LNCaP clone FGC (cell line): ENCODE measurements at regions not wholly inside any gene's neighbourhood (a gene's known extent, or its start where the extent isn't known, plus 50 kb on each side); places are given as distances from the start of the nearest gene placed in this dataset.

Source experiments
- DNase-seq: peaks from one replicate; pipeline ENCODE4 v3.0.0-alpha.2; 2011; ENCODE audit warnings: low read depth
- H3K4me3 ChIP-seq: 2 replicates; pipeline ENCODE4 v1.5.1; 2011; ENCODE audit warnings: mild to moderate bottlenecking, low read depth, low read length, control low read depth
- TF ChIP-seq, protein P1 (sequence below): IDR thresholded peaks from 2 replicates; pipeline ENCODE4 v1.5.1; 2012; ENCODE audit warnings: mild to moderate bottlenecking; ENCODE audit not compliant: control insufficient read depth, insufficient read depth; ENCODE audit errors: extremely low read depth

DNA sequence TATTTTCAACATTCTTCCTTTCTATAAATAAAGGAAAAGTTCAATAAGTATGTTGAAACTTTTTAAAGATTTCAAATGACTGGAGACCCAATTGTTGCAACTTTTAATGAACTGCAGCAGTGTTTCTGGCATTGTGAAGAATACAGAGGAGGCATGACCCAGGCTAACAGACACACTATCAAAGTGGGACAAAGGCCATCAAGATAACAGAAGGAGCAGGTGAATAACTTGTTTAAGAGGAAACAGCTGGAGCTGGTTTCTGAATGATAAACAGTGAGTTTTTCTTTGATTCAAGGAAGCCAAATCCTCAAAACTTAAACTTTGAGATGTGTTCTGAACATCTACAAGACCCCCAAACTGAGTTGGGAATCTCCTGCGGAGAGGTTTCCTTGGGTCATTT, 734.6 kb downstream of the TLR4 start:
- no peak overlapping the region for H3K4me3 ChIP-seq
- TF ChIP-seq, protein P1, sequence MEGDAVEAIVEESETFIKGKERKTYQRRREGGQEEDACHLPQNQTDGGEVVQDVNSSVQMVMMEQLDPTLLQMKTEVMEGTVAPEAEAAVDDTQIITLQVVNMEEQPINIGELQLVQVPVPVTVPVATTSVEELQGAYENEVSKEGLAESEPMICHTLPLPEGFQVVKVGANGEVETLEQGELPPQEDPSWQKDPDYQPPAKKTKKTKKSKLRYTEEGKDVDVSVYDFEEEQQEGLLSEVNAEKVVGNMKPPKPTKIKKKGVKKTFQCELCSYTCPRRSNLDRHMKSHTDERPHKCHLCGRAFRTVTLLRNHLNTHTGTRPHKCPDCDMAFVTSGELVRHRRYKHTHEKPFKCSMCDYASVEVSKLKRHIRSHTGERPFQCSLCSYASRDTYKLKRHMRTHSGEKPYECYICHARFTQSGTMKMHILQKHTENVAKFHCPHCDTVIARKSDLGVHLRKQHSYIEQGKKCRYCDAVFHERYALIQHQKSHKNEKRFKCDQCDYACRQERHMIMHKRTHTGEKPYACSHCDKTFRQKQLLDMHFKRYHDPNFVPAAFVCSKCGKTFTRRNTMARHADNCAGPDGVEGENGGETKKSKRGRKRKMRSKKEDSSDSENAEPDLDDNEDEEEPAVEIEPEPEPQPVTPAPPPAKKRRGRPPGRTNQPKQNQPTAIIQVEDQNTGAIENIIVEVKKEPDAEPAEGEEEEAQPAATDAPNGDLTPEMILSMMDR: no peak
- no peak for DNase-seq

DNA sequence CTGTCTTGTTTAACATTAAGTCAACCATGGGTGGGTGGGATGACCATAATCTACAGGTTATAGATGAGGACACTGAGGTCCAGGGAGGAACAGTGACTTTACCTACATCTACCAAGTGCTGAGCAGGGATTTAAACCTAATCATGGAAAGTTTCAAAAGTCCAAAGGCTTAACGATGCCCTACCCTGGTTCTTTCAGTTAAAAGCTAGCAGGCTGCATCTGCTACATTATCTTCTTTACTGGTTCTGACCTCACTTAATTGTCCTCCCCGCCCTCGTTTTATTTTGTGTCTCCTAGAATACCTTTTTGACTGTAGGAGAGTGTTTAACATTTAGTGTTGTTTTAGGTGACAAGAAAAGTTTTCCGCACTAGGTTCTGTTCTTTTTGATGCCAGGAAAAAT, 735.2 kb downstream of the TLR4 start:
- TF ChIP-seq, protein P1: no peak
- no peak overlapping the region for H3K4me3 ChIP-seq
- DNase-seq: no peak

DNA sequence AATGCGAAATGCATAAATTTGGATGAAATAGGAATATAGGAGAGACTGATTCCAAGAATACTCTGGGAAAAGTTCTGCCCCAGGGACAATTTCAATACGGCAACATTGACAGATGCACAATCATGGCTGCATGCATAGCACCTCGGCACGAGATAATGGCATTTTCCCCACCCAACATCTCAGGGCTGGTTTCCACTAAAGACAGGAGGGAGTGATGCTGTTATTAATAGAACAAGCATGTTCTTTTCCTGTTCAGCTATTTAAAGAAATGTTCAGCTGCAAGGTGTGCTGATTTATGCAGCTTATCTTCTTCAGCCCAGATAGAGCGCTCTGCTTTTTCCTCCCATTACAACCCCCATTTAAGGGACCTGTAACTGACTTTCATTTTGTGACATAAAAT, 740.2 kb downstream of the TLR4 start:
- TF ChIP-seq, protein P1: no peak
- no peak for DNase-seq
- no peak overlapping the region for H3K4me3 ChIP-seq

DNA sequence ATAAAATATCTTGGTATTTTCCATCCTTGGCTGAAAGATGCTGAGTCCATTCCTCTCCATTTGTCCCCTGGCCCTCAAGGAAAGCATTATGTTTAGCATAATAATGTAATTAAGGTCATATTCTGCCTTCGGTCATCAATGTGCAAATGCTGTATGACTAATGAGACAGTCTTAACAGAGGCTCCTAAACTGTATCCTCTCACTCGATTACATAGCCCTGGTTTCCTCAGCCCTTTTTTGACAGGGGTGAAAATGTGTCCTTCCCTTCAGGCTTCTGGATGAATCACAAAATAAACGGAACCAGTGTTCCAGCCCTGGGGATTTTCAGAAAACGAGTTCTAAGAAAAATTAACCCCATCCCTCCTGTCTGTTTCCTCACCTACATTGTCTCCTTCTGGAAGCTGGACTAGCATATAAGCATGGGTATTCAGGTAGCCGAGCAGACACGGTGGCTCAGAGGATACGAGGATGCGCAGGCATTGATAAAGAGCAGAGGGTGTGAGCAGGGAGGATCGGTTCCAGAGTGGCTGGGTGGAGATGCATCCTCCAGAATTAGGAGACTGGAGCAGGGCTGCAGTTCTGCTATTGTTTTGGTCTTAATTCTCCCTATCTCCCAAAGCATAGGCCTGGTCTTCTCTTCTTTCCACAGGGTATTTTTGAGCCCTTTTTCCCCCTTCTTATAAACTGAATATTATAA, 742.9 kb downstream of the TLR4 start:
- DNase-seq: no peak
- no peak overlapping the region for H3K4me3 ChIP-seq
- TF ChIP-seq, protein P1: no peak

DNA sequence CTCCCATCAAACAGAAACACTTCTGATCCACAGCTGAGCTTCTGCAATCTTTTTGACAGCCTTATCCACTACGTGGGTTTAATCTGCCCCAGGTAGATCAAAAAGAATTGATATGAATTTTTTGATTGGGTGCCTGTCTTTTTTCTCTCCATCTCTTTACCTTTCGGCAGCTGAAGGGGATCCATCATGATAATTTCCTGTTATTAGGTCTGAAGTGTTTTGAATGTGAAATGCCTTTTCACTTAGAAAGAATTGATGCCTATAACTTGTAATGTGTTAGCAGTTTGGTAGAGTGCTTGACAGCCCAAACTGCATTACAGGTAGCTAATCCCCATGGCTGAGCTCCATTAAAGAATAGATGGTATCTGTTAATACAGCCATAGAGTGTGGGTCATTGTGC, 745.4 kb downstream of the TLR4 start:
- H3K4me3 ChIP-seq: no peak overlapping the region
- TF ChIP-seq, protein P1: no peak
- no peak for DNase-seq

DNA sequence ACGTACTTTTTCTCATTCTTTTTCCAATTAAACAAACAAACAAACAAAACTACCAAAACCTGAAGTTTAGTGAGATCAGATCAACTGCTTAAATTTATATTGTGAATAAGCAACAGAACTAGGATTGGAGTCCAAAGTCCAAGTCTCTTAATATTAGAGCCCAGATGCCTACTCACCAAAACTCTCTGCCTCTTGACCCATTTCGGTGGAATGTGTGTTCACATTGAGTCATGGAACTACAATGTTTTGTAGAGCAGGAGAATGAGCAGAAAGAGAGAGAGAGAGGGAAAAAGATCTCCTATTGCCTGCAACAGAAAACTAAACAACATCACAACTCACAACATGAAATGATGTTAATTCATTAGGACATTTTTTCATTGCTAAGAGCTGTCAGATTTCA, 751.1 kb downstream of the TLR4 start:
- TF ChIP-seq, protein P1: no peak
- no peak for DNase-seq

DNA sequence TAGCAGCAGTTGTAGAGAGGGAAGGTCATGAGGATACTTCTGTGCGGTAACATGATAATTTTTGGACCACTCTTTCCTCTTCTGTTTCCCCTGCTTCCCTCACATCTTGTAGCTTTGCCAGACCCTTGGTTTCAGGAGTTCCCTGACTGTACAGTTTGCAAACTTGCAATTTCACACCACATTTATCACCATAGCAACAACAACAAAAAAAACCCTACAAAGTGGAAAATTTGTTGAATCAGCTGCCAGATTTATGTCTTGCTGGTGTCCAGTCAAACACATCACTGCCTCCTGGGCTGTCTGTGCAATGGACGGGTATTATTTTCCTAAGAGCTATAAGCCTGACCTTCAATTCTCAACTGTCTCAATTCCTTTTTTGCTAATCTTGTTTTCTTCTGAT, 751.6 kb downstream of the TLR4 start:
- TF ChIP-seq, protein P1: no peak
- DNase-seq: no peak
- H3K4me3 ChIP-seq: no peak overlapping the region

More for the DNA sequence above, 751.1 kb downstream of the TLR4 start:
- H3K4me3 ChIP-seq: no peak overlapping the region
